Uterus (tissue), 3 donors: ENCODE measurements at regions not wholly inside any gene's neighbourhood (a gene's known extent, or its start where the extent isn't known, plus 50 kb on each side); places are given as distances from the start of the nearest gene placed in this dataset.
"Not testable (repeated sequence)": the region's sequence is repeated elsewhere in the genome, so short reads cannot be mapped to it uniquely, and the experiment has no call there.

Experiments
- DNase-seq, 2 donors: peaks; one replicate each; pipeline ENCODE4 v3.0.0-alpha.2; 2019 to 2020
- H3K27ac ChIP-seq, 2 donors: fragments of 200-600 bp; sonication (generic); 1 replicate in 1 of 2; 2 replicates in 1 of 2; pipeline ENCODE4 v1.5.1; 2016 to 2018
- H3K27me3 ChIP-seq, 2 donors: fragments of 200-600 bp; sonication (generic); one replicate each; pipeline ENCODE4 v1.5.1; 2018 to 2019; ENCODE audit warnings: control low read depth in 1 of 2
- H3K36me3 ChIP-seq, 2 donors: fragments of 200-600 bp; sonication (generic); one replicate each; pipeline ENCODE4 v1.5.1; 2019; ENCODE audit warnings: control low read depth in 1 of 2
- H3K4me1 ChIP-seq, 2 donors: fragments of 200-600 bp; sonication (generic); one replicate each; pipeline ENCODE4 v1.5.1; 2018 to 2019; ENCODE audit warnings: control low read depth in 1 of 2
- H3K4me3 ChIP-seq, 2 donors: fragments of 200-600 bp; sonication (generic); 1 replicate in 1 of 2; 2 replicates in 1 of 2; pipeline ENCODE4 v1.5.1; 2018 to 2019; ENCODE audit warnings: mild to moderate bottlenecking in 1 of 2
- H3K9me3 ChIP-seq, 2 donors: fragments of 200-600 bp; sonication (generic); one replicate each; pipeline ENCODE4 v1.5.1; 2019; ENCODE audit warnings: control low read depth in 1 of 2
- CTCF ChIP-seq, 4 experiments: fragments of 200-600 bp in 2 of 4; fragments of 450-650 bp in 2 of 4; sonication (generic) in 2 of 4; IDR thresholded peaks; one replicate each; pipeline ENCODE4 v1.5.1; 2016 to 2019; ENCODE audit warnings: antibody characterized with exemption in 4 of 4, mild to moderate bottlenecking in 2 of 4, moderate library complexity in 1 of 4
- POLR2A ChIP-seq, 2 donors: fragments of 450-650 bp; IDR thresholded peaks; one replicate each; pipeline ENCODE4 v1.6.1; 2016; ENCODE audit warnings: antibody characterized with exemption in 2 of 2, mild to moderate bottlenecking in 1 of 2, moderate library complexity in 1 of 2
- intact Hi-C: fragments of 100-400 bp; cut with DNase I; formaldehyde crosslinking; loops from one replicate; pipeline ENCODE4 v1.15.1; 2023; ENCODE audit warnings: low total_unique reads
- donor health status: DM: yes; HTN: yes; CAD: no.

- Histone ChIP-seq H3K4me3 (no peak overlapping the region), H3K27ac (no peak overlapping the region), H3K36me3 (no peaks in the 10 kb centered on the region), H3K9me3 (no peaks in the 10 kb centered on the region), H3K27me3 (no peaks in the 10 kb centered on the region), H3K4me1 (no peaks in the 10 kb centered on the region)
- no peak for TF ChIP-seq POLR2A (IDR thresholded peaks at IDR 0.05)
- no peak for TF ChIP-seq CTCF (IDR thresholded peaks at IDR 0.05)
- DNase-seq = no peak
- intact Hi-C loops = no loop called here
Measured at GRCh38 chr7:50908628-50909290, 126.1 kb upstream of the GRB10 start.

- H3K4me1 ChIP-seq, H3K4me3 ChIP-seq, H3K9me3 ChIP-seq, DNase-seq, H3K27me3 ChIP-seq, H3K36me3 ChIP-seq, H3K27ac ChIP-seq, intact Hi-C loops: not testable (repeated sequence)
Measured at GRCh38 chr7:50898604-50899477, 116.1 kb upstream of the GRB10 start.

- intact Hi-C loops, DNase-seq: not testable (repeated sequence)
Measured at GRCh38 chr7:50887061-50887460, 104.4 kb upstream of the GRB10 start.

GRCh38 chr7:50872437-50872836 is 89.7 kb upstream of the GRB10 start:
- intact Hi-C loops = no loop called here
- TF ChIP-seq CTCF (IDR thresholded peaks at IDR 0.05) = no peak
- no peak for TF ChIP-seq POLR2A (IDR thresholded peaks at IDR 0.05)
- H3K4me3 ChIP-seq = no peak overlapping the region
- H3K27me3 ChIP-seq = no peaks in the 10 kb centered on the region
- H3K9me3 ChIP-seq = no peaks in the 10 kb centered on the region
- no peaks in the 10 kb centered on the region for H3K36me3 ChIP-seq
- H3K4me1 ChIP-seq = no peaks in the 10 kb centered on the region
- H3K27ac ChIP-seq = no peak overlapping the region
- DNase-seq = no peak

More at GRCh38 chr7:50887061-50887460, 104.4 kb upstream of the GRB10 start:
- not testable (repeated sequence) for H3K4me3 ChIP-seq, H3K27me3 ChIP-seq, H3K4me1 ChIP-seq, H3K36me3 ChIP-seq, H3K27ac ChIP-seq, H3K9me3 ChIP-seq

GRCh38 chr7:50869108-50869725 is 86.5 kb upstream of the GRB10 start:
- H3K9me3 ChIP-seq = no peaks in the 10 kb centered on the region
- H3K27me3 ChIP-seq = no peaks in the 10 kb centered on the region
- H3K36me3 ChIP-seq = no peaks in the 10 kb centered on the region
- no peak overlapping the region for H3K4me3 ChIP-seq
- intact Hi-C loops = no loop called here
- no peak overlapping the region for H3K27ac ChIP-seq
- H3K4me1 ChIP-seq = no peaks in the 10 kb centered on the region
- DNase-seq = no peak
- TF ChIP-seq CTCF (IDR thresholded peaks at IDR 0.05) (no peak), POLR2A (IDR thresholded peaks at IDR 0.05) (no peak)
